Neural cell (in vitro differentiated cells): ENCODE measurements at regions not wholly inside any gene's neighbourhood (a gene's known extent, or its start where the extent isn't known, plus 50 kb on each side); places are given as distances from the start of the nearest gene placed in this dataset.

Experiments used
- CTCF ChIP-seq: fragments of 450-650 bp; IDR thresholded peaks from 2 replicates; pipeline ENCODE4 v1.5.1; 2014; ENCODE audit warnings: antibody characterized with exemption, mild to moderate bottlenecking, moderate library complexity; ENCODE audit not compliant: poor library complexity, severe bottlenecking
- EP300 ChIP-seq: fragments of 450-650 bp; conservative IDR thresholded peaks from 2 replicates; pipeline ENCODE4 v1.6.1; 2014; ENCODE audit warnings: antibody characterized with exemption, mild to moderate bottlenecking, moderate library complexity; ENCODE audit not compliant: poor library complexity, severe bottlenecking
- EZH2 ChIP-seq: fragments of 200-600, 300-800 bp; shearing (Covaris generic), sonication (generic); IDR thresholded peaks from 2 replicates; pipeline ENCODE4 v1.6.1; 2014; ENCODE audit warnings: antibody characterized with exemption, low read length, borderline replicate concordance, mild to moderate bottlenecking; ENCODE audit not compliant: insufficient read depth, poor library complexity, severe bottlenecking
- MXI1 ChIP-seq: fragments of 450-650 bp; conservative IDR thresholded peaks from 2 replicates; pipeline ENCODE4 v1.6.1; 2014; ENCODE audit warnings: antibody characterized with exemption, mild to moderate bottlenecking; ENCODE audit not compliant: poor library complexity, severe bottlenecking
- POLR2AphosphoS5 ChIP-seq: IDR thresholded peaks from 2 replicates; pipeline ENCODE4 v1.6.1; 2012
- RAD21 ChIP-seq: fragments of 450-650 bp; conservative IDR thresholded peaks from 2 replicates; pipeline ENCODE4 v1.6.1; 2014; ENCODE audit warnings: antibody characterized with exemption, mild to moderate bottlenecking, moderate library complexity
- SMC3 ChIP-seq: fragments of 450-650 bp; conservative IDR thresholded peaks from 2 replicates; pipeline ENCODE4 v1.6.1; 2014; ENCODE audit warnings: antibody characterized with exemption, mild to moderate bottlenecking, moderate library complexity; ENCODE audit not compliant: poor library complexity
- TAF1 ChIP-seq: IDR thresholded peaks from 2 replicates; pipeline ENCODE4 v1.6.1; 2012; ENCODE audit warnings: low read depth
- TF ChIP-seq, protein P1 (sequence below): IDR thresholded peaks from 2 replicates; pipeline ENCODE4 v1.6.1; 2012; ENCODE audit warnings: borderline replicate concordance

DNA sequence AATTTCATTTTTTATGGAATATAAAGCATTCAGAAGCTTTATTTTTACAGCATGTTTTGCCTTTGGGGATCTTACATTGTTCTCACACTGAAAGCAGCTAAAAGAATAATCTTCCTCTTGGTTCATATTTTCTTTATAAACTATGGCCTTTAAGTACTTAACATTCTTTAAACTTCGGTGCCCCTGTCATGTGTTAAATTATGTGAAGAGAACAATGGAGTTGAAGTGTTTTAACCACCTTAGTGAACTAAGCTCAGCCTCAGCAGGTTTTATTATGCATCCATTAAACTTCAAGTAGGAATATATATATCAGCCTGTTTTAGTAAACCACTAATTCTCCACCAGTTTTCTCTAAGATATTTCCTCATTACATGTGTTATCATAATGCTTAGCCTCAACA, 371.4 kb upstream of the CDH18 start:
- TF ChIP-seq CTCF, result no peak
- TF ChIP-seq RAD21, result no peak
- no peak for TF ChIP-seq EP300
- TF ChIP-seq POLR2AphosphoS5, result no peak
- TF ChIP-seq MXI1, result no peak
- TF ChIP-seq, protein P1, sequence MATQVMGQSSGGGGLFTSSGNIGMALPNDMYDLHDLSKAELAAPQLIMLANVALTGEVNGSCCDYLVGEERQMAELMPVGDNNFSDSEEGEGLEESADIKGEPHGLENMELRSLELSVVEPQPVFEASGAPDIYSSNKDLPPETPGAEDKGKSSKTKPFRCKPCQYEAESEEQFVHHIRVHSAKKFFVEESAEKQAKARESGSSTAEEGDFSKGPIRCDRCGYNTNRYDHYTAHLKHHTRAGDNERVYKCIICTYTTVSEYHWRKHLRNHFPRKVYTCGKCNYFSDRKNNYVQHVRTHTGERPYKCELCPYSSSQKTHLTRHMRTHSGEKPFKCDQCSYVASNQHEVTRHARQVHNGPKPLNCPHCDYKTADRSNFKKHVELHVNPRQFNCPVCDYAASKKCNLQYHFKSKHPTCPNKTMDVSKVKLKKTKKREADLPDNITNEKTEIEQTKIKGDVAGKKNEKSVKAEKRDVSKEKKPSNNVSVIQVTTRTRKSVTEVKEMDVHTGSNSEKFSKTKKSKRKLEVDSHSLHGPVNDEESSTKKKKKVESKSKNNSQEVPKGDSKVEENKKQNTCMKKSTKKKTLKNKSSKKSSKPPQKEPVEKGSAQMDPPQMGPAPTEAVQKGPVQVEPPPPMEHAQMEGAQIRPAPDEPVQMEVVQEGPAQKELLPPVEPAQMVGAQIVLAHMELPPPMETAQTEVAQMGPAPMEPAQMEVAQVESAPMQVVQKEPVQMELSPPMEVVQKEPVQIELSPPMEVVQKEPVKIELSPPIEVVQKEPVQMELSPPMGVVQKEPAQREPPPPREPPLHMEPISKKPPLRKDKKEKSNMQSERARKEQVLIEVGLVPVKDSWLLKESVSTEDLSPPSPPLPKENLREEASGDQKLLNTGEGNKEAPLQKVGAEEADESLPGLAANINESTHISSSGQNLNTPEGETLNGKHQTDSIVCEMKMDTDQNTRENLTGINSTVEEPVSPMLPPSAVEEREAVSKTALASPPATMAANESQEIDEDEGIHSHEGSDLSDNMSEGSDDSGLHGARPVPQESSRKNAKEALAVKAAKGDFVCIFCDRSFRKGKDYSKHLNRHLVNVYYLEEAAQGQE, result no peak
- TF ChIP-seq TAF1, result no peak
- TF ChIP-seq EZH2, result no peak
- TF ChIP-seq SMC3, result no peak
